Upper lobe of left lung (tissue), 6 donors: ENCODE measurements at regions not wholly inside any gene's neighbourhood (a gene's known extent, or its start where the extent isn't known, plus 50 kb on each side); places are given as distances from the start of the nearest gene placed in this dataset.

Experiments
- ATAC-seq, 2 donors: fragments of 200-7000 bp; cut with Tn5 transposase; one replicate each; pipeline ENCODE4 v1.9.1; 2022; ENCODE audit warnings: mild to moderate bottlenecking in 2 of 2, moderate library complexity in 2 of 2; ENCODE audit not compliant: low FRiP score in 2 of 2
- DNase-seq, 2 donors: peaks; one replicate each; pipeline ENCODE4 v3.0.0-alpha.2; 2019 to 2020
- H3K27ac ChIP-seq, 4 donors: fragments of 200-600 bp; sonication (generic); one replicate each; pipeline ENCODE4 v1.5.1; 2016 to 2019
- H3K27me3 ChIP-seq, 4 donors: fragments of 200-600 bp; sonication (generic); one replicate each; pipeline ENCODE4 v1.5.1; 2017 to 2019
- H3K36me3 ChIP-seq, 4 donors: fragments of 200-600 bp; sonication (generic); one replicate each; pipeline ENCODE4 v1.5.1; 2016 to 2019
- H3K4me1 ChIP-seq, 4 donors: fragments of 200-600 bp; sonication (generic); one replicate each; pipeline ENCODE4 v1.5.1; 2018 to 2019
- H3K4me3 ChIP-seq, 4 donors: fragments of 200-600 bp; sonication (generic); one replicate each; pipeline ENCODE4 v1.5.1; 2017 to 2019; ENCODE audit warnings: mild to moderate bottlenecking in 2 of 4, moderate library complexity in 1 of 4
- H3K9me3 ChIP-seq, 4 donors: fragments of 200-600 bp; sonication (generic); one replicate each; pipeline ENCODE4 v1.5.1; 2018 to 2019
- CTCF ChIP-seq, 6 experiments: fragments of 450-650 bp in 4 of 6; fragments of 200-600 bp in 2 of 6; sonication (generic) in 2 of 6; IDR thresholded peaks; one replicate each; pipeline ENCODE4 v1.5.1; 2016 to 2019; ENCODE audit warnings: antibody characterized with exemption in 6 of 6
- EP300 ChIP-seq, 4 donors: sonication (generic); formaldehyde crosslinking; IDR thresholded peaks; one replicate each; pipeline ENCODE4 v1.5.1; 2017; ENCODE audit warnings: antibody characterized with exemption in 4 of 4, control low read depth in 2 of 4
- POLR2A ChIP-seq, 4 donors: fragments of 450-650 bp; IDR thresholded peaks; one replicate each; pipeline ENCODE4 v1.5.1; 2016 to 2017; ENCODE audit warnings: antibody characterized with exemption in 4 of 4, mild to moderate bottlenecking in 2 of 4
- POLR2AphosphoS5 ChIP-seq, 2 donors: sonication (generic); formaldehyde crosslinking; IDR thresholded peaks; one replicate each; pipeline ENCODE4 v1.5.1; 2017; ENCODE audit warnings: antibody characterized with exemption in 2 of 2
- WGBS, 2 donors: methylation state at CpG; one replicate each; pipeline ENCODE4 v1.1.5; 2017 to 2018; 5-methylcytosine and 5-hydroxymethylcytosine counted together
- donor health status: DM: no; HTN: no; CAD: no; lungs with moderate emphysema.
- donor health status: DM: no; HTN: yes; CAD: no; lungs with severe emphysema.

GRCh38 chr1:73096841-73097240 is 814.5 kb upstream of the NEGR1 start:
- Histone ChIP-seq H3K36me3 (no peaks in the 10 kb centered on the region), H3K27me3 (no peaks in the 10 kb centered on the region), H3K27ac (no peak overlapping the region), H3K4me1 (no peaks in the 10 kb centered on the region), H3K9me3 (no peaks in the 10 kb centered on the region), H3K4me3 (no peak overlapping the region)
- WGBS, 2 donors = 68 to 79% methylated on average over 1 of the region's 1 CpG
- DNase-seq (no peak), ATAC-seq (no peak)
- TF ChIP-seq POLR2AphosphoS5 (IDR thresholded peaks at IDR 0.05) (no peak), POLR2A (IDR thresholded peaks at IDR 0.05) (no peak), EP300 (IDR thresholded peaks at IDR 0.05) (no peak), CTCF (IDR thresholded peaks at IDR 0.05) (no peak)

- TF ChIP-seq CTCF (IDR thresholded peaks at IDR 0.05) (no peak), POLR2A (IDR thresholded peaks at IDR 0.05) (no peak), POLR2AphosphoS5 (IDR thresholded peaks at IDR 0.05) (no peak), EP300 (IDR thresholded peaks at IDR 0.05) (no peak)
- Histone ChIP-seq H3K4me3 (no peak overlapping the region), H3K36me3 (no peaks in the 10 kb centered on the region), H3K4me1 (no peaks in the 10 kb centered on the region), H3K27me3 (no peaks in the 10 kb centered on the region), H3K9me3 (no peaks in the 10 kb centered on the region), H3K27ac (no peak overlapping the region)
- no peak for DNase-seq
- ATAC-seq = no peak
Measured at GRCh38 chr1:73092383-73092782, 810.0 kb upstream of the NEGR1 start.

- Histone ChIP-seq H3K27ac (no peak overlapping the region), H3K27me3 (no peaks in the 10 kb centered on the region), H3K9me3 (peaks cover 0 to 3% (median 0%) of the 10 kb centered on the region in 4 donors), H3K4me1 (no peaks in the 10 kb centered on the region), H3K36me3 (no peaks in the 10 kb centered on the region), H3K4me3 (no peak overlapping the region)
- 45 to 61% methylated on average over 3 of the region's 3 CpGs for WGBS, 2 donors
- TF ChIP-seq POLR2AphosphoS5 (IDR thresholded peaks at IDR 0.05) = no peak
- no peak for TF ChIP-seq EP300 (IDR thresholded peaks at IDR 0.05)
- no peak for TF ChIP-seq CTCF (IDR thresholded peaks at IDR 0.05)
- TF ChIP-seq POLR2A (IDR thresholded peaks at IDR 0.05) = no peak
- DNase-seq = no peak
- ATAC-seq = no peak
Measured at GRCh38 chr1:73066866-73067265, 784.5 kb upstream of the NEGR1 start.

GRCh38 chr1:73065339-73066041 is 783.2 kb upstream of the NEGR1 start:
- no peak for TF ChIP-seq EP300 (IDR thresholded peaks at IDR 0.05)
- ATAC-seq (no peak), DNase-seq (no peak)
- Histone ChIP-seq H3K36me3 (no peaks in the 10 kb centered on the region), H3K4me1 (no peaks in the 10 kb centered on the region), H3K4me3 (no peak overlapping the region), H3K27me3 (no peaks in the 10 kb centered on the region), H3K9me3 (peaks cover 0 to 9% (median 0%) of the 10 kb centered on the region in 4 donors), H3K27ac (no peak overlapping the region)
- WGBS, 2 donors = 21 to 29% methylated on average over 9 of the region's 9 CpGs

GRCh38 chr1:73056826-73057225 is 774.5 kb upstream of the NEGR1 start:
- no peak for ATAC-seq
- Histone ChIP-seq H3K27me3 (no peaks in the 10 kb centered on the region), H3K4me1 (no peaks in the 10 kb centered on the region), H3K36me3 (no peaks in the 10 kb centered on the region), H3K4me3 (no peak overlapping the region), H3K27ac (no peak overlapping the region), H3K9me3 (peaks cover 0 to 5% (median 0%) of the 10 kb centered on the region in 4 donors)
- TF ChIP-seq POLR2AphosphoS5 (IDR thresholded peaks at IDR 0.05) (no peak), POLR2A (IDR thresholded peaks at IDR 0.05) (no peak), CTCF (IDR thresholded peaks at IDR 0.05) (no peak), EP300 (IDR thresholded peaks at IDR 0.05) (no peak)
- no peak for DNase-seq
- WGBS, 2 donors = 30 to 75% methylated on average over 1 of the region's 1 CpG
